CD14-positive monocyte (primary cell): ENCODE measurements at regions not wholly inside any gene's neighbourhood (a gene's known extent, or its start where the extent isn't known, plus 50 kb on each side); places are given as distances from the start of the nearest gene placed in this dataset.

Experiments used
- DNase-seq, 3 donors: peaks; one replicate each; pipeline ENCODE4 v3.0.0-alpha.2; 2011 to 2022
- H2AFZ ChIP-seq: 2 replicates; pipeline ENCODE4 v1.6.0; 2012; ENCODE audit warnings: mild to moderate bottlenecking, low read depth, low read length, inconsistent platforms; ENCODE audit not compliant: insufficient read depth, poor library complexity, severe bottlenecking
- H3K27ac ChIP-seq, 2 donors: 1 replicate in 1 of 2; 2 replicates in 1 of 2; pipeline ENCODE4 v1.5.1; 2012 to 2013; ENCODE audit warnings: low read length in 2 of 2, control low read depth in 1 of 2, inconsistent platforms in 1 of 2, low read depth in 1 of 2, mild to moderate bottlenecking in 1 of 2
- H3K27me3 ChIP-seq, 2 donors: one replicate each; pipeline versions ENCODE4 v1.6.0 to v1.6.1; 2011 to 2013; ENCODE audit warnings: low read length in 2 of 2; ENCODE audit not compliant: control insufficient read depth in 2 of 2, insufficient read depth in 2 of 2
- H3K36me3 ChIP-seq, 2 donors: replicated peaks in 1 of 2; 1 replicate in 1 of 2; 2 replicates in 1 of 2; pipeline versions ENCODE4 v1.5.1 to v1.6.1; 2012 to 2013; ENCODE audit warnings: low read length in 2 of 2, control low read depth in 1 of 2, inconsistent platforms in 1 of 2, mild to moderate bottlenecking in 1 of 2; ENCODE audit not compliant: insufficient read depth in 2 of 2, control insufficient read depth in 1 of 2
- H3K4me1 ChIP-seq, 2 donors: 1 replicate in 1 of 2; 2 replicates in 1 of 2; pipeline versions ENCODE4 v1.5.1 to v1.6.1; 2012 to 2013; ENCODE audit warnings: low read length in 2 of 2, control low read depth in 1 of 2, inconsistent platforms in 1 of 2, mild to moderate bottlenecking in 1 of 2, moderate library complexity in 1 of 2; ENCODE audit not compliant: insufficient read depth in 2 of 2, control insufficient read depth in 1 of 2
- H3K4me2 ChIP-seq: replicated peaks from 2 replicates; pipeline ENCODE3; 2012; ENCODE audit warnings: low read length, moderate library complexity, mild to moderate bottlenecking; ENCODE audit not compliant: poor library complexity, severe bottlenecking; ENCODE audit errors: extremely low read depth
- H3K4me3 ChIP-seq, 3 experiments: fragments of 200-600 bp in 1 of 3; sonication (generic) in 1 of 3; replicated peaks in 1 of 3; 1 replicate in 2 of 3; 2 replicates in 1 of 3; pipeline ENCODE4 v1.5.1; 2011 to 2013; ENCODE audit warnings: low read length in 3 of 3, mild to moderate bottlenecking in 3 of 3, control low read depth in 2 of 3, low read depth in 2 of 3, inconsistent platforms in 1 of 3, moderate library complexity in 1 of 3
- H3K79me2 ChIP-seq: 2 replicates; pipeline ENCODE4 v1.6.0; 2012; ENCODE audit warnings: mild to moderate bottlenecking, control low read depth, inconsistent platforms, low read length, moderate library complexity; ENCODE audit not compliant: insufficient read depth
- H3K9ac ChIP-seq: 2 replicates; pipeline ENCODE4 v1.6.0; 2017; ENCODE audit warnings: low read length, mild to moderate bottlenecking; ENCODE audit not compliant: insufficient read depth, poor library complexity, severe bottlenecking
- H3K9me3 ChIP-seq, 2 donors: replicated peaks in 1 of 2; 1 replicate in 1 of 2; 2 replicates in 1 of 2; pipeline versions ENCODE4 v1.5.1 to v1.6.1; 2012 to 2013; ENCODE audit warnings: low read length in 2 of 2, control low read depth in 1 of 2; ENCODE audit not compliant: control insufficient read depth in 1 of 2, insufficient read depth in 1 of 2
- H4K20me1 ChIP-seq: 2 replicates; pipeline ENCODE4 v1.6.0; 2012; ENCODE audit warnings: mild to moderate bottlenecking, low read length, control low read depth, moderate library complexity; ENCODE audit not compliant: insufficient read depth
- H3K27ac Mint-ChIP-seq, 7 donors: one replicate each; pipeline ENCODE4 v1.8.0; 2020; ENCODE audit warnings: mild to moderate bottlenecking in 7 of 7, mixed read lengths in 7 of 7, moderate library complexity in 6 of 7, inconsistent platforms in 2 of 7
- H3K27me3 Mint-ChIP-seq, 3 donors: one replicate each; pipeline ENCODE4 v1.8.0; 2021 to 2022; ENCODE audit warnings: low read depth in 3 of 3, mild to moderate bottlenecking in 3 of 3, mixed read lengths in 3 of 3, moderate library complexity in 3 of 3, inconsistent platforms in 1 of 3
- H3K36me3 Mint-ChIP-seq, 2 donors: one replicate each; pipeline ENCODE4 v1.8.0; 2020; ENCODE audit warnings: mixed read lengths in 2 of 2, inconsistent platforms in 1 of 2, mild to moderate bottlenecking in 1 of 2
- H3K4me1 Mint-ChIP-seq: one replicate; pipeline ENCODE4 v1.8.0; 2020; ENCODE audit warnings: mild to moderate bottlenecking, mixed read lengths
- H3K4me3 Mint-ChIP-seq, 2 donors: one replicate each; pipeline ENCODE4 v1.8.0; 2020; ENCODE audit warnings: mild to moderate bottlenecking in 2 of 2, mixed read lengths in 2 of 2, moderate library complexity in 1 of 2
- H3K9me3 Mint-ChIP-seq, 7 donors: one replicate each; pipeline ENCODE4 v1.8.0; 2020 to 2022; ENCODE audit warnings: mixed read lengths in 7 of 7, mild to moderate bottlenecking in 6 of 7, moderate library complexity in 6 of 7, inconsistent platforms in 2 of 7
- CTCF ChIP-seq: fragments of 200-600 bp; IDR thresholded peaks from one replicate; pipeline ENCODE4 v1.8.0; 2022; ENCODE audit warnings: antibody characterized with exemption, mild to moderate bottlenecking
- WGBS: methylation state at CpG from one replicate; pipeline ENCODE4 v1.1.5; 2013; ENCODE audit warnings: missing lambda C conversion rate; ENCODE audit not compliant: insufficient coverage; 5-methylcytosine and 5-hydroxymethylcytosine counted together
- intact Hi-C, 2 donors: fragments of 100-400 bp; cut with micrococcal nuclease; formaldehyde crosslinking; loops; one replicate each; pipeline versions ENCODE4 v1.15.0 to v1.15.1; 2023

- intact Hi-C loops = no loop called here
- Mint-ChIP-seq H3K4me1 (peaks cover 2% of the 10 kb centered on the region), H3K9me3 (peaks cover 3 to 11% (median 5%) of the 10 kb centered on the region in 7 donors), H3K36me3 (no peaks in the 10 kb centered on the region), H3K4me3 (no peak overlapping the region), H3K27ac (no peak overlapping the region), H3K27me3 (no peaks in the 10 kb centered on the region)
- H3K4me1 ChIP-seq = no peaks in the 10 kb centered on the region
- no peaks in the 10 kb centered on the region for H3K79me2 ChIP-seq
- no peak for TF ChIP-seq CTCF
- no peak overlapping the region for H3K4me3 ChIP-seq
- H3K36me3 ChIP-seq = no peaks in the 10 kb centered on the region
- no peak overlapping the region for H2AFZ ChIP-seq
- WGBS = no CpG with 5 or more reads among the region's 3 CpGs
- H3K27me3 ChIP-seq = no peaks in the 10 kb centered on the region
- no peak overlapping the region for H3K4me2 ChIP-seq
- no peak overlapping the region for H3K9ac ChIP-seq
- peaks cover 0 to 5% of the 10 kb centered on the region in 2 donors for H3K9me3 ChIP-seq
- DNase-seq = no peak
- no peaks in the 10 kb centered on the region for H4K20me1 ChIP-seq
- H3K27ac ChIP-seq = no peak overlapping the region
These were observed 172.4 kb upstream of the LMNTD1 start for GRCh38 chr12:25725470-25725869.

- no peaks in the 10 kb centered on the region for H3K27me3 Mint-ChIP-seq
- Histone ChIP-seq H3K4me3 (no peak overlapping the region), H3K27ac (no peak overlapping the region), H4K20me1 (no peaks in the 10 kb centered on the region), H3K9me3 (peaks cover 0 to 5% of the 10 kb centered on the region in 2 donors), H3K9ac (no peak overlapping the region), H2AFZ (no peak overlapping the region), H3K36me3 (no peaks in the 10 kb centered on the region), H3K4me2 (no peak overlapping the region), H3K27me3 (no peaks in the 10 kb centered on the region), H3K79me2 (no peaks in the 10 kb centered on the region), H3K4me1 (no peaks in the 10 kb centered on the region)
- no peak overlapping the region for H3K27ac Mint-ChIP-seq
- no peak for DNase-seq
- no peak for TF ChIP-seq CTCF
- H3K36me3 Mint-ChIP-seq = no peaks in the 10 kb centered on the region
- no CpG with 5 or more reads among the region's 1 CpG for WGBS
- intact Hi-C loops = no loop called here
- H3K9me3 Mint-ChIP-seq = peaks cover 3 to 11% (median 5%) of the 10 kb centered on the region in 7 donors
- H3K4me1 Mint-ChIP-seq = peaks cover 6% of the 10 kb centered on the region
- H3K4me3 Mint-ChIP-seq = no peak overlapping the region
These were observed 172.8 kb upstream of the LMNTD1 start for GRCh38 chr12:25725931-25726330.
